HL-60 (cell line): ENCODE measurements at regions not wholly inside any gene's neighbourhood (a gene's known extent, or its start where the extent isn't known, plus 50 kb on each side); places are given as distances from the start of the nearest gene placed in this dataset.

Experiments used
- DNase-seq, 2 experiments: peaks; one replicate each; pipeline ENCODE4 v3.0.0-alpha.2; 2010 to 2020; ENCODE audit warnings: low read depth in 1 of 2, low spot score in 1 of 2
- H3K27ac ChIP-seq: fragments of 250-450 bp; sonication (Bioruptor Pico); replicated peaks from 2 replicates; pipeline ENCODE4 v1.5.1; 2020; ENCODE audit warnings: mild to moderate bottlenecking, moderate library complexity
- H3K27me3 ChIP-seq: fragments of 250-450 bp; sonication (Bioruptor Pico); 2 replicates; pipeline ENCODE4 v1.5.1; 2021; ENCODE audit warnings: mild to moderate bottlenecking, moderate library complexity; ENCODE audit not compliant: insufficient read depth, poor library complexity, severe bottlenecking
- H3K4me3 ChIP-seq: replicated peaks from 2 replicates; pipeline ENCODE4 v1.5.1; 2011; ENCODE audit warnings: mild to moderate bottlenecking, control low read depth, low read length; ENCODE audit not compliant: insufficient read depth
- CTCF ChIP-seq: IDR thresholded peaks from one replicate; pipeline ENCODE4 v1.5.1; 2011; ENCODE audit warnings: low read length, control low read depth, inconsistent platforms; ENCODE audit not compliant: insufficient read depth
- GABPA ChIP-seq: IDR thresholded peaks from 2 replicates; pipeline ENCODE4 v1.6.1; 2012; ENCODE audit warnings: low read depth
- POLR2AphosphoS5 ChIP-seq: IDR thresholded peaks from 2 replicates; pipeline ENCODE4 v1.6.1; 2012; ENCODE audit warnings: low read depth
- SPI1 ChIP-seq: IDR thresholded peaks from 2 replicates; pipeline ENCODE4 v1.6.1; 2012; ENCODE audit warnings: low read depth, mild to moderate bottlenecking, borderline replicate concordance
- TF ChIP-seq, protein P1 (sequence below): IDR thresholded peaks from 2 replicates; pipeline ENCODE4 v1.6.1; 2012; ENCODE audit warnings: low read depth; ENCODE audit not compliant: insufficient replicate concordance

GRCh38 chr5:118552731-118553360, 435.5 kb downstream of the DTWD2 start:
- Histone ChIP-seq H3K4me3 (no peak overlapping the region), H3K27me3 (no peaks in the 10 kb centered on the region), H3K27ac (no peak overlapping the region)
- TF ChIP-seq CTCF, result no peak
- TF ChIP-seq POLR2AphosphoS5, result no peak
- TF ChIP-seq SPI1, result no peak
- TF ChIP-seq, protein P1, sequence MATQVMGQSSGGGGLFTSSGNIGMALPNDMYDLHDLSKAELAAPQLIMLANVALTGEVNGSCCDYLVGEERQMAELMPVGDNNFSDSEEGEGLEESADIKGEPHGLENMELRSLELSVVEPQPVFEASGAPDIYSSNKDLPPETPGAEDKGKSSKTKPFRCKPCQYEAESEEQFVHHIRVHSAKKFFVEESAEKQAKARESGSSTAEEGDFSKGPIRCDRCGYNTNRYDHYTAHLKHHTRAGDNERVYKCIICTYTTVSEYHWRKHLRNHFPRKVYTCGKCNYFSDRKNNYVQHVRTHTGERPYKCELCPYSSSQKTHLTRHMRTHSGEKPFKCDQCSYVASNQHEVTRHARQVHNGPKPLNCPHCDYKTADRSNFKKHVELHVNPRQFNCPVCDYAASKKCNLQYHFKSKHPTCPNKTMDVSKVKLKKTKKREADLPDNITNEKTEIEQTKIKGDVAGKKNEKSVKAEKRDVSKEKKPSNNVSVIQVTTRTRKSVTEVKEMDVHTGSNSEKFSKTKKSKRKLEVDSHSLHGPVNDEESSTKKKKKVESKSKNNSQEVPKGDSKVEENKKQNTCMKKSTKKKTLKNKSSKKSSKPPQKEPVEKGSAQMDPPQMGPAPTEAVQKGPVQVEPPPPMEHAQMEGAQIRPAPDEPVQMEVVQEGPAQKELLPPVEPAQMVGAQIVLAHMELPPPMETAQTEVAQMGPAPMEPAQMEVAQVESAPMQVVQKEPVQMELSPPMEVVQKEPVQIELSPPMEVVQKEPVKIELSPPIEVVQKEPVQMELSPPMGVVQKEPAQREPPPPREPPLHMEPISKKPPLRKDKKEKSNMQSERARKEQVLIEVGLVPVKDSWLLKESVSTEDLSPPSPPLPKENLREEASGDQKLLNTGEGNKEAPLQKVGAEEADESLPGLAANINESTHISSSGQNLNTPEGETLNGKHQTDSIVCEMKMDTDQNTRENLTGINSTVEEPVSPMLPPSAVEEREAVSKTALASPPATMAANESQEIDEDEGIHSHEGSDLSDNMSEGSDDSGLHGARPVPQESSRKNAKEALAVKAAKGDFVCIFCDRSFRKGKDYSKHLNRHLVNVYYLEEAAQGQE, result no peak
- TF ChIP-seq GABPA, result no peak
- DNase-seq, result no peak

GRCh38 chr5:118552146-118552545, 436.2 kb downstream of the DTWD2 start:
- no peak for TF ChIP-seq SPI1
- no peak overlapping the region for H3K27ac ChIP-seq
- no peaks in the 10 kb centered on the region for H3K27me3 ChIP-seq
- H3K4me3 ChIP-seq, result no peak overlapping the region
- no peak for DNase-seq

DNA sequence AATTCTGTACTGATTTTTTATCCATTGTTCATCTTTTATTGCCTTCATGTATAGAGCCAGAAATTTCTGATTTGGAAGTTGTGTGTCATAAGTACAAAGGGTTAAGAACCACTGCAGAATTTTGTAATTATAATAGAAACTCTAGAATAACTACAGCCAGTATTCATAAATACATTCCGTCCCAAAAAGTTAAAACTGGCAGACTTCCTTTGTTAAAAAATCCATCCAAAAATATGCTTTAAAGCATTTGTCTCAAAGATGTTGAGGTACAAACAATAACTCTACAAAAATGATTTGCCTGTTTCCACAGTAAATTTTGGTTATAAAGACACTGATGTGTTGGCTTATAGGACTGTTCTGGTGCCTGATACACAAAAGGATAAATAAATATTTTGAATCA, 436.6 kb downstream of the DTWD2 start:
- TF ChIP-seq POLR2AphosphoS5 (no peak), CTCF (no peak), SPI1 (no peak), GABPA (no peak)
- TF ChIP-seq, protein P1, result no peak
- no peak overlapping the region for H3K4me3 ChIP-seq
- no peak for DNase-seq
- H3K27me3 ChIP-seq, result no peaks in the 10 kb centered on the region
- H3K27ac ChIP-seq, result no peak overlapping the region

- DNase-seq, result no peak
- Histone ChIP-seq H3K27me3 (no peaks in the 10 kb centered on the region), H3K4me3 (no peak overlapping the region), H3K27ac (no peak overlapping the region)
- TF ChIP-seq GABPA (no peak), CTCF (no peak), SPI1 (no peak), POLR2AphosphoS5 (no peak)
- TF ChIP-seq, protein P1, result no peak
Measured at GRCh38 chr5:118551031-118551430, 437.3 kb downstream of the DTWD2 start.
